GM21423 (cell line): ENCODE measurements at regions not wholly inside any gene's neighbourhood (a gene's known extent, or its start where the extent isn't known, plus 50 kb on each side); places are given as distances from the start of the nearest gene placed in this dataset.
"Not testable (repeated sequence)": the region's sequence is repeated elsewhere in the genome, so short reads cannot be mapped to it uniquely, and the experiment has no call there.

ENCODE experiments used
- ATAC-seq: cut with Tn5 transposase; IDR thresholded peaks from one replicate; pipeline ENCODE4 v1.9.1; 2021; ENCODE audit warnings: mild to moderate bottlenecking, moderate library complexity; ENCODE audit not compliant: unreplicated experiment

DNA sequence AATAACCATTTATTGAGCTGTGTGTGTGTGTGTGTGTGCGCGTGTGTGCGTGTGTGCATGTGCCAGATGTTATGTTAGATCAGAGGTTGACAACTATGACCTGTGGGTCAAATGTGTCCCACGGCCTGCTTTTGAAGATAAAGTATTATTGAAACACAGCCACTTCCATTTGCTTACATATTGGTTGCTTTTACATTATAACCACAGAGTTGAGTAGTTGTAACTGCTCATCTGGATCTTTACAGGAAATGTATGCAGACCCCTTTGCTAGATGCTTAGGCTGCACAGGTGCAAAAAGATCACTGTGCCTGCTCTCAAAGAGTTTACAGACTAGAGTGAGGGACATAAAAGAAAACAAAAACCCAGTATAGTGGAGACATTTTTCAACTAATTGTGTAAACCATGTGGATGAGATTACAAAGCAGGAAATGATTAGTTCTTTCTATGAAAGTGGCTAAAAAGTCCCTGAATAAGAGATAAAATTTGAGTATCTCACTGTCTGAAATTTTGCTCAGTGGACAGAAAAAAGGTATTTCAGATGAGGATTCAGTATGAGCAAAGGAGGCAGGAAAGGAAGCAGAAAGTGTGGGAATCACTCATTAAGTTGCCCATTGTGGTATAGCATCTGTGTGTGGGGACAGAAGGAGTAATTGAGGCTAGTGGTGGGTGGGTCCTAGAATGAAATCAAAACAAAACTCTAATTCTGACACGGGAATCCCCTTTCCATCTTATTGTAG lies 188.4 kb downstream of the PAH start:
- ATAC-seq: no peak

DNA sequence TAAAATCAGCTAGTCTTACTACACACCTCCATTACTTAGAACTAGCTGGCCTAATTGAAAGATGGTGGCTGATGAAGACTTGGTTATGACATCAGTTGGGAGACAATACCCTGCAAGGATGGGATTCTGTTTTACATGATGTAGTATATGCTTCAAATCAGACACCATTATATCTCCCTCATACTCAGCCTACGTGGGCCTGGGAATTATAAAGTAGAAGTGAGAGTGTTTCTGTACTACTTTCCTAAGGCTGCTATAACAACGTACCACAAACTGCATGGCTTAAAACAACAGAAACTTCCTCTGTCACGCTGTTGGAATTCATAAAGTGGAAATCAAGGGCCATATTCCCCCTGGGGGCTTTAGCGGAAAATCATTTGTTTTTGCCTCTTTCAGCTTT lies 190.4 kb downstream of the PAH start:
- ATAC-seq: no peak

DNA sequence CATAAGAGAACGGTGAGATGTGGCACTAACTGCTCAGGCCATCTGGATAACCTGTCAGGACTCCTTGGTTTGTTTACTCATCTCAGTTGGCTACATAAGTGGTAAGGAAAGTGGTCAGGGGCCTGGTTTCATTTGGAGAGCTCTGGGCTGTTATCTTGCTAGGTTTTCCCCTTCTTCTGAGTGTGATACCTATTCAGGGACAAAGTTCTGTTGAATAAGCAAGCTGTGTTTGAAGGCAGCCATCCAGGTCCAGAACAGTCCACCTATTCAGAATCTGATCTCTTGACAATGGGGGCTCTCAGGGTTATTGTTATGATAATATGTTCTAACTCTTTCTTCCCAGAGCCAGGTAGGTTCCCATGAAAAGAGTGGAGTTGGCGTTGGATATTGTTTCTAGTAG lies 194.9 kb downstream of the PAH start:
- ATAC-seq: no peak

DNA sequence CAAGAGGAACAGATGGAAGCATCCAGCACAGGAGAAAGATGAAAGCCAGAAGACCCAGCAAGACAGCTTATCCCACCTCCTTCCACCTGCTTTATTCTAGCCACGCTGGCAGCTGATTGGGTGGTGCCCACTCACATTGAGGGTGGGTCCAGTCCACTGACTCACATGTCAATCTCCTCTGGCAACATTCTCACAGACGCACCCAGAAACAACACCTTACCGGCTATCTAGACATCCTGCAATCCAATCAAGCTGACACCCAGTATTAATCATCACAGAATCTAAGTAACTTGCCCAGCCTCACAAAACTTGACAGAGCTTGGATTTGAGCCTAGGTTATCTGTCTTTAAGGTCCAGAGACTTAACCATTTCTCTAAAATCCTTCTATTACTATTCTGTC lies 208.9 kb downstream of the PAH start:
- ATAC-seq: no peak

DNA sequence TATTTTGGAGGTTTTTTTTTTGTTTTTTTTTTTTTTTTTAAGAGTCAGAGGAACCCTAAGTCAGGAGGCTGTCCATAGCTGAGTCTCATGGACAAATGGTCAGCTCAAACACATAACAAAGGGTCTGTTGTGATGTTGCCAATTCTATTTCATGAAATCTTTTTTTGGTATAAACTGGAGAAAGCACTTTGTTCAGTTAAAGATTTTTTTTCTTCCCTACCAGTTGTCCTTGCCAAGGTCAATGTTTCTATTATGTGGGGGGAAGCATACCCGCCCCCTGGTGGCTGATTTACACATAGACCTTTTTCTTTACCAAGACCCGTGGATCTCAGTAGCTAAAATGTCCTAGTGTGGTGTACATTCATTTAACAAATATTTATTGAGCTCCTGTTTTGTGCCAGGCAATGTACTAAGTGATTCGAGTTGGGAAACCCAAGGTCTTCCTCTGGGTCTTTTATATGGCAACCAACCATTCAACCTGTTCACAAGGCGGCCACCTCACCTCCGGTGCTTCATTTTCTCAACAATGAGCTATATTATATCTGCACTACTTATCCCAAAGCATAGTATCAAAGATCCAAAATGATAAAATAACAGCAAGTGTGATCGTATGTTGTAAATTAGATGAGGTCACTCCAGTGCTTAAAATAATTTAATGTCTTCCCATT lies 214.5 kb downstream of the PAH start:
- ATAC-seq: peak; percentile 62

DNA sequence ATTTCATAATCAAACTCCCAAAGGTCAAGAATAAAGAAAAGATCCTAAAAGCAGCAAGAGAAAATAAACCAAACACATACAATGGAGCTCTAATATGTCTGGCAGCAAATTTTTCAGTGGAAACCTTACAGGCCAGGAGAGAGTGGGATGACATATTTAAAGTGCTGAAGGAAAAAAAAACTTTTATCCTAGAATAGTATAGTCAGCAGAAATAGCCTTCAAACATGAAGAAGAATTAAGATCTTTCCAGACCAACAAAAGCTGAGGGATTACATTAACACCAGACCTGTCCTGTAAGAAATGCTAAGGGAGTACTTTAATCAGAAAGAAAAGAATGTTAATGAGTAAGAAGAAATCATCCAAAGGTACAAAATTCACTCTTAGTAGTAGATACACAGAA lies 215.7 kb upstream of the IGF1 start:
- no peak for ATAC-seq

DNA sequence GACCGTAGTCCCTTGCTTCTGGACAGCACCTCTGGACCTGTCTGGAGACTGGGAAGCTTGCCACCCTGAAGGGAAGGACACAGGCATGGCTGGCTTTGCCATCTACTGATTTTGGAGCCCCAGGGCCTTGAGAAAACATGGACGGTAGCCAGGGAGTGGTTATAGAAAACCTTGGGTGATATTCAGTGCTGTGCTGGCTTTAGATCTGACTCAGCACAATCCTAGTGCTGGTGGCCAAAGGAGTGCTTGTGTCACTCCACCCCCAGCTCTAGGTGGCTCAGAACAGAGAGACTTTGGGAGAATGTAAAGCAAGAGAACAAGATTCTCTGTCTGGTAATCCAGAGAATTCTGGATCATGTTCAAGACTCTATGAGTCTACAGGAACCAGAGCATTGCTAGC lies 214.5 kb upstream of the IGF1 start:
- ATAC-seq: no peak

DNA sequence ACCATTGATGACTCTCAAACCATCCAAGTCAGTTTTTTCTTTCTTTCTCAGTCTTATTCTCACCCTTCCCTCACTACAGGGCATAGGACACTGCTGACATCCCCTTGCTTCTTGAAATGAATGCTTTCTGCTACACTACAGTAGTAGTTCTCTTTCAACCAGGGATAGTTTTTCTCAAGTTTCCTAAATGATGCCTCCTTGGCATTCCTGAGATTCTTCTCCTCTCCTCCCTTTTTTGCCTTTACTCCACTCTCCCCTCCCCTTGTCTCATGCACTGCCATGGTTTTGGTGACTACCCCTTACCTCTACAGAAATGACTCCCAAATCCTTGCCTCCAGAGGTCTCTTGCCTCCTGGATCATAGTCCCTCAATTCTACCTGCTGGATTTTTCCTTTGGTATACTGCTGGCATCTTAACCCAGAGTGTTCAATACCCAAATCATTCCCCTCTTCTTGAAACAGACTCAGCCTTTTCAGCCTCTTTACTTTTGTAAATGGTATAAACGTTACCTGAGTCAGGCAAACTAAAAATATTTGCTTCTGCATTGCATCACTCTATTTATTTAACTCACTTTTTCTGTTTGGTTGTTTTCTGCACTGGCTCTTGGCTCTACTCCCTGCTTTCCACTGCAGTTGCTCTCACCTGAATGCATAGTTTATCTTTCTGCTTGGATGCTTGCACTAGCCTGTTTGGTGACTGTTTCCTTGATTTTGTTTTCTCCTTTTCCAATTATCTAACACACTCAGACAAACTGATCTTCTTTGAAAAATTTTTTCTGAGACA lies 211.6 kb upstream of the IGF1 start:
- ATAC-seq: no peak

DNA sequence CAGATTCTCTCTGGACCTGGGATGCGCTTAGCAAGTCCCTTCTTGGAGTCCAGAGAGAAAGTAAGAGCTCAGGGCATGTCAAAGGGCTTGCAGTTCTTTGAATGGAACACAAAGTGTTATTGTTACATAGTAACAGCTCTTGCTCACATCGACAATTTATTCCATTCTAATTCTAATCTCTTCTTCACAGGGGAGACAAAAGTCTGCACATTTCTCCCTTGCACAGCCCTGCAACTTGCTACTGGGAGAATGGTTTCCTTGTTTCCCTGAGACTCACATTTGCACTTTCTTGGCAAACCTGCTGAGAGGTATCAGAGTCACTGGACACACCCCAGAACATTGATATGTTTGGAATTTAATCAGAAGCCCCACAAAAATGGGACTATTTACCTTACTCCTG lies 209.9 kb upstream of the IGF1 start:
- no peak for ATAC-seq

DNA sequence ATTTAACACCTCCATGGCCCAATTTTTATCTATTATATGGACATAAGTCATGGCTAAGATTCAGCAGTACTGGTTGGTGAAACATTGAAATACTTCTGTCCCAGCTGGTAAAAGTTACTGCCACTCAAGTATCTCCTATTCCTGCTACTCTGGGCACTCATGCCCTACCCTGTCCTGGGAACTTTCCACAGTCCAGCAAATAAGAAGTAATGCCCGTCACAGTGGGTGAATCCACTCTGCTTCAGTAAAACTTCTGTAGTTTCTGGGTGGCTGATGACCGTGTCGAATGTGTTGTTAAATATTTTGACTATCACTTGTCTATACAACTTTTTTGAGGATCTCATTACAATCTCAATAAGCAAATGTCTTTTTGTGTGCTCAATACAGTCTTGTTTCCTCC lies 209.3 kb upstream of the IGF1 start:
- no peak for ATAC-seq

DNA sequence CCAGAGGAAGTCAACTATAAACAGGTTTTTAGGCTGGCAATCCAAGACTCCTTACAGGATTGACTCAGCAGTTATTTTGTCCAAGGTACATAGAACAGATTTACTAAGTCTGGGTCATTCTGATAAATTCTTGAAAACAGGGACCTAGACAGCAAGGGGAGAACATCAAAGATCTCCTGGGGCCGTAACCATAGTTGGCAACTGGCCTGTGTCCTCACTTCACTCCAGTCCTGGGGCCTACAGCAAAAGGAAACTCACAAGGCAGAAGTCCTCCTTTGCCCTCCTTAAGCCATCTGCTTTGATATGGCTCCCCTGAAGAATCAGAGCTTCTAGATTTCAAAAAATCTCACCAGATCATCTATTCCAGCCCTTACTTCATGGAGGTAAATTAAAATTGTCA lies 207.2 kb upstream of the IGF1 start:
- ATAC-seq: no peak

DNA sequence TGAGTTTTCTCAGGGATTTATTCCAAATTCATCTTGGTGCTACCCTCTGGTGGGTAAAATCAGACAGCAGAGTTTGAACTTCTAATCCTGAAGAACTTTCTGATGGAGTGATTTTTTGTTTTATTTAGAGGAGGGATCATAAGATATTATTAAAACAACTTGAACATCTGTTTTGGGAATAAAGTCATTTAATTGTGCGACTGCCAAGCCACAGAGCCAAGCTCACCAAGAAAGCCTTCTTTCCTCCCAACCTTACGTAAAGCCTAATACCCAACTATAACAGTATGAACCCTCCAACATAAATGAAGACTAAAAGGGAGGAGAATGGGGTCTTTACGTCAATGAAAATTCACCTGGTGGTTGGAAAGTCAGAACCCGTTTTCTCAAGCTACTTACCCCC lies 205.5 kb upstream of the IGF1 start:
- ATAC-seq: no peak

DNA sequence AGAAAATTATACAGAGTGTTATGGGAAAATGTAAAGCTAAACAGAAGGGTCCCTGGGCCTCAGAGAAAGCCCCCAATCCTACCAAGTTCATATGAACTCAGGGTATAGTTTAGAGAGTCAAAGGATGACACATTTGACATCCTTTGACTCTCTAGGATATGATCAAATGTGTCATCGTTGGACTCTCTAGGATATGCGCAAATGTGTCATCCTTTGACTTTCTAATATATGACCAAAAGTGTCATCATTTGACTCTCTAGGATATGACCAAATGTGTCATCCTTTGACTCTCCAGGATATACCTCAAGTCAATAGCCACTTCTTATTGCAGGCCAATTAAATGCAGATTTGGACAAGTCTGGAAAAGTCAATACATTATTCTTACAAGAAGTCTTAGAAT lies 204.8 kb upstream of the IGF1 start:
- no peak for ATAC-seq

DNA sequence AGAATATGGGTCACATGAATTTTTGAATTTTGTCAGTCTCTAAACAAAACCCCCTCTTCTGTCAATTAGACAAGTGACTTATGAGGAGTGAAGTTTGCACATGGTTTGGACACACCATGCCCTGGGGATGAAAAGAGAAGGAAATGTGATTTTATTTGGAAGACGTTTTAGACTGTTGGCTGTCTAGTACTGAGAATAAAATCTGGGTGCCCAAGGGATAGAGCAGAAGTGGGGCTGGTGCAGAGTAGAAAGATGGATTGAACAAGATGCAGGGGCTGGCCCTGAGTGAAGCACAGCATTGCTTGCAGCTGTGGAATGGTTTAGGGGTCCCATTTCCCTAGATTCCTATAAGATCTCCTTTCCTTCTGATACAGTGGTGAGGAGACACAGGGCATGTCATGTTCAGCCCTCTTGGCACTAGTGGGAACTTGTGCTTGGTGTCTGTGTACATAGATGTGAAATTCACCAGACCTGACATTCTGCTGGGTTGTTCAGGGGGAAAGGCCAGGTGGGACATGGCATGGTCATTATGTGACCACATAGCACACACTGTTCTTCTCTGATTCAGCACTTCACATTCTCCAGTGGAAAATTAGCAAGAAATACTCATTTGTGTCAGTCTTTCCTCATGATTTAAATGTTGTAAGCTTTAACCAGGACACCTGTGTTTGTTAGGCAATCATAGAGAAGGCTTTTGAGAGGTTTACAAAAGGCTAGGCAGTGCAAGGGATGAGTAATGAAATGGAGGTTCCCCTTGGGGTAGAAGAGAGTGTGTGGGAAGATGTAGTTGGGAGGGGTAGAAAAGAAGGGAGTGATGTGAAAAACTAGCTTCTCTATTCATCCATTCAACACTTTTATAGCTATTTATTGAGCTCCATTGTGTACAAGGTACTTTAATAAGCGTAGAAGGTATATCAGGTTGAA lies 202.3 kb upstream of the IGF1 start:
- no peak for ATAC-seq

DNA sequence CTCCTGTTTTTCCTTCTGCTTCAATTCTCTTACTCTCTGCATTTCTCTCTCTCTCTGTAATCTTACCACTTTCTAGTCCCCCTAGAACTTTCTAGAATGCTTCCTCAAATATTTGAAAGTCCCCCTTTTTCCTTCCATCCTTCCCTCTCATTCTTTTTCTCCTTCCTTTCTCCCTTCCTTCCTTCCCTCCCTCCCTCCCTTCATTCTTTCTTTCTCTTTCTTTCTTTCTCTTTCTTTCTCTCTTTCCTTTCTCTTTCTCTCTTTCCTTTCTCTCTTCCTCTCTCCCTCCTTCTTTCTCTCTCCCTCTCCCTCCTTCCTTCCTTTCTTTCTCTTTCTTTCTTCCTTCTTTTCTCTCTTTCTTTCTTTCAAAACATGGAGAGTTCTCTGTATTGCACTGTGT lies 201.4 kb upstream of the IGF1 start:
- ATAC-seq: no peak

DNA sequence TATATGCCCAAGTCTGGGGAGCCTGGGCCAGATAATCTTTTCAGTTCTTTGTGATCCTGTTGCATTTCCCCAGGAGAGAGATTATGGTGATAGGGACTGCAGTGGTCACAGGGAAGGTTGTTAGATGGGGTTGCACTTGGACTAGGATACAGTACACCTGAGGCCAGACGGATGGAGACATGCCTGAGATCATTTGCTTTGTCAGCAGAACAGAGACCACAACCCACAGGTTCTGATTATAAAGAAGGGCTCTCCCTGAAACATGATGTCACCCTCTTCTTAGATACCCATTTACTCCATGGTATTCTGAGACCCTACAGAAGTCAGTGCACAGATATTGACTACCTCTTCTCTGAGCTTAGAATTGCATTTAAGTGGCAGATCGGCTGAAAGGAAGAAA lies 200.9 kb upstream of the IGF1 start:
- no peak for ATAC-seq

DNA sequence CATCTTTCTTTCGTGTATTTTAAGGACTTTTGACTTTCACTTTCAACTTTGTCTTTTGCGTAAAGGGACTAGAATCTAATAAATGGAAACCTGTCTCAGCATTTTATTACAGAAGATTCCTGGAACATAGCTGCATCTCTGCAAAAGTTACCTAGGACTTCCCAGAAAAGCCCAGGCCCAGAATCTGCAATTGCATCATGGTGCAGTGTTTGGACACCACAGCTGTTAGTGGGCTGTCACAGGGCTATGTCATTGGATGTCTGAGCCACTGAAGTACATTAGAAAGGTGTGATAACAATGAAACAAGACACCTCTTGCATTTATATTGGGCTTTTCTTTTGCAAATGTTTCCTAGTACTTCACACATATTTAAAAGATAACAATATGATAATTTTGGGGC lies 199.9 kb upstream of the IGF1 start:
- ATAC-seq: no peak

DNA sequence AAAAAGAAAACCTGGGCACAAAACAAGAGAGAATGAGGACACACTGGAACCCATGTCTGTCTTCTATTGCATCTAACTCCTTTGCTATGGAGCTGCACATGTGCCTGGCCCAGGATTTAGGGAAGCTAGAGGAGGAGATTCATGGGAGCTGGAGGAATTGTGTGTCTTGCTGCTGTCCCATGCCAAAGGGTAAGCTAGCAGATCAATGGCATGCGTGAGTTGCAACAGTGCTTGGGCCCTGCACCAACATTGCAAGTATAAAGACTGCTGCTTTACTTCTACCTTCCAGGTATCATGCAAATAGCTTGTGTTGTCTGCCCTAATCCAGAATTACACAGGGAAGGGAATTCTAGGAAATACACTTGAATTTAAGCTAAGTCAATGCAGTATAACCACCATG lies 196.4 kb upstream of the IGF1 start:
- no peak for ATAC-seq

DNA sequence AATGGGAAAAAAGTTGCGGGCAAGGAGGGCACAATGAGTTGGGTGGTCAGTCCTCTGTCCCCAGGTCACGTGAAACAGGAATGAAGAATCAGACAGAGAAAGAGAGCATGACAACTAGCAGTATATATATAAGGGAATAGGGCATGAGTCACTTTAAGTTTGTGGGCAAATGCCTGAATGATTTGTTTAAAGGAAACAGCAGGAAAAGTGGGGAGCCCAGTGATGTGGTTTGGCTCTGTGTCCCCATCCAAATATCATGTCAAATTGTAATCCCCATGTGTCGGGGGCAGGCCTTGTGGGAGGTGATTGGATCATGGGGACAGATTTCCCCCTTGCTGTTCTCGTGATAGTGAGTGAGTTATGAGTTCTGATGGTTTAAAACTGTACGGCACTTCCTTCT lies 195.3 kb upstream of the IGF1 start:
- ATAC-seq: no peak

DNA sequence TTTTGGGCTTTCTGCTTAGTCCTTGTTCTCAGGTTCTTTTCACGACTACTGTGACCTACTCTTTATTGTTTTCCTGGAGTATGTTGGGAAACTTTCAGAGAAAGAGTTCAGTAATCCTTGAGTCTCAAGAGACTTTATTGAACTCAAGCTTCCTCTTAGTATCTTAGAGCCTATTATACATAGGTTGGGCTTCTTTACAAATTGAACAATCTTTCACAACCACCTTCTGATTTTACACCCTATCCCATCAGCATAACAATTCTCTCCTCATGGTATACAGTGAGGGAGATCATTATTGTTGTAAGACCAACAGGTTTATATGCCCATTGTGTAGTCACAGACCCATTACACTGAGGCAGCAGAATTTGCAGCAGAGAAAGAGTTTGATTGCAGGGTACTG lies 193.2 kb upstream of the IGF1 start:
- ATAC-seq: no peak

DNA sequence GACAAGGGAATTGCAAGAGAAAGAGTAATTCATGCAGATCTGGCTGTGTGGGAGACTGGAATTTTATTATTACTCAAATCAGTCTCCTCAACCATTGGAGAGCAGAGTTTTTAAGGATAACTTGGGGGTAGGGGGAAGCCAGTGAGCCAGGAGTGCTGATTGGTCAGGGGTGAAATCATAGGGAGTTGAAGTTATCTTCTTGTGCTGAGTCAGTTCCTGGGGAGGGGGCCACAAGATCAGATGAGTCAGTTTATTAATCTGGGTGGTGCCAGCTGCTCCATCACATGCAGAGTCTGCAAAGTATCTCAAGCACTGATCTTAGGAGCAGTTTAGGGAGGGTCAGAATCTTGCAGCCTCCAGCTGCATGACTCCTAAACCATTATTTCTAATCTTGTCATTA lies 191.8 kb upstream of the IGF1 start:
- not testable (repeated sequence) for ATAC-seq
